DND-41 (cell line): ENCODE measurements at regions not wholly inside any gene's neighbourhood (a gene's known extent, or its start where the extent isn't known, plus 50 kb on each side); places are given as distances from the start of the nearest gene placed in this dataset.

ENCODE experiments used
- EZH2 ChIP-seq: IDR thresholded peaks from 3 replicates; pipeline ENCODE4 v1.6.1; 2012; ENCODE audit warnings: borderline replicate concordance, low read depth, mild to moderate bottlenecking, moderate library complexity, low read length, inconsistent platforms; ENCODE audit not compliant: severe bottlenecking
- TF ChIP-seq, protein P1 (sequence below): IDR thresholded peaks from 2 replicates; pipeline ENCODE4 v1.5.1; 2012; ENCODE audit warnings: borderline replicate concordance, low read length, moderate library complexity, mild to moderate bottlenecking; ENCODE audit not compliant: poor library complexity, severe bottlenecking; ENCODE audit errors: extremely low read depth

DNA sequence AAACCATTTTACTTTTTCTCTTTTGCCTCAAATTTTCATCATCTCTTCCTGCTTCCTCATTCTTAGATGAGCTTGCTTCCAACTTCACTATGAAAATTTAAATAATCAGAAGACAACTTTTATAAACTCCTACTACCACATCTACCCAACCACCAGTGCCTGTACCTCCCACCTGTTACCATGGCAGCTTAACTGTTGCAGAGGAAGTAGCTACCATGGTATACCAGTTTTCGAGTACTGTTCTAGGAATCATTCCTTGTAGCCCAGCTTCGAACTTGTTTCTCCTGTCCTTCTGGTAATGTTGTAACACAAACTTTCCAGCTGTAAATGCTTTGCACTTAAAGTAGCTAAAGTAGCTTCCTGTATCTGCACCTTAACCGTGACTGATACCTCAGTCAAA, 266.8 kb upstream of the NREP start:
- TF ChIP-seq, protein P1, sequence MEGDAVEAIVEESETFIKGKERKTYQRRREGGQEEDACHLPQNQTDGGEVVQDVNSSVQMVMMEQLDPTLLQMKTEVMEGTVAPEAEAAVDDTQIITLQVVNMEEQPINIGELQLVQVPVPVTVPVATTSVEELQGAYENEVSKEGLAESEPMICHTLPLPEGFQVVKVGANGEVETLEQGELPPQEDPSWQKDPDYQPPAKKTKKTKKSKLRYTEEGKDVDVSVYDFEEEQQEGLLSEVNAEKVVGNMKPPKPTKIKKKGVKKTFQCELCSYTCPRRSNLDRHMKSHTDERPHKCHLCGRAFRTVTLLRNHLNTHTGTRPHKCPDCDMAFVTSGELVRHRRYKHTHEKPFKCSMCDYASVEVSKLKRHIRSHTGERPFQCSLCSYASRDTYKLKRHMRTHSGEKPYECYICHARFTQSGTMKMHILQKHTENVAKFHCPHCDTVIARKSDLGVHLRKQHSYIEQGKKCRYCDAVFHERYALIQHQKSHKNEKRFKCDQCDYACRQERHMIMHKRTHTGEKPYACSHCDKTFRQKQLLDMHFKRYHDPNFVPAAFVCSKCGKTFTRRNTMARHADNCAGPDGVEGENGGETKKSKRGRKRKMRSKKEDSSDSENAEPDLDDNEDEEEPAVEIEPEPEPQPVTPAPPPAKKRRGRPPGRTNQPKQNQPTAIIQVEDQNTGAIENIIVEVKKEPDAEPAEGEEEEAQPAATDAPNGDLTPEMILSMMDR = no peak
- no peak for TF ChIP-seq EZH2
